Stimulated activated naive CD8-positive, alpha-beta T cell treated with anti-CD3 and anti-CD28 coated beads, Interleukin-15, Interleukin-2, amounts not matched to agents 100 ng/mL and 50 ng/mL, for 24 hours (primary cell): ENCODE measurements at regions not wholly inside any gene's neighbourhood (a gene's known extent, or its start where the extent isn't known, plus 50 kb on each side); places are given as distances from the start of the nearest gene placed in this dataset.

ENCODE experiments used
- H3K27ac Mint-ChIP-seq: one replicate; pipeline ENCODE4 v1.8.0; 2021; ENCODE audit warnings: mild to moderate bottlenecking, mixed read lengths
- H3K27me3 Mint-ChIP-seq: one replicate; pipeline ENCODE4 v1.8.0; 2021; ENCODE audit warnings: mixed read lengths
- H3K36me3 Mint-ChIP-seq: one replicate; pipeline ENCODE4 v1.8.0; 2021; ENCODE audit warnings: low read depth, mixed read lengths
- H3K4me1 Mint-ChIP-seq: one replicate; pipeline ENCODE4 v1.8.0; 2021; ENCODE audit warnings: low read depth, mixed read lengths
- H3K4me3 Mint-ChIP-seq: one replicate; pipeline ENCODE4 v1.8.0; 2021; ENCODE audit warnings: mild to moderate bottlenecking, mixed read lengths
- H3K9me3 Mint-ChIP-seq: one replicate; pipeline ENCODE4 v1.8.0; 2021; ENCODE audit warnings: mixed read lengths

DNA sequence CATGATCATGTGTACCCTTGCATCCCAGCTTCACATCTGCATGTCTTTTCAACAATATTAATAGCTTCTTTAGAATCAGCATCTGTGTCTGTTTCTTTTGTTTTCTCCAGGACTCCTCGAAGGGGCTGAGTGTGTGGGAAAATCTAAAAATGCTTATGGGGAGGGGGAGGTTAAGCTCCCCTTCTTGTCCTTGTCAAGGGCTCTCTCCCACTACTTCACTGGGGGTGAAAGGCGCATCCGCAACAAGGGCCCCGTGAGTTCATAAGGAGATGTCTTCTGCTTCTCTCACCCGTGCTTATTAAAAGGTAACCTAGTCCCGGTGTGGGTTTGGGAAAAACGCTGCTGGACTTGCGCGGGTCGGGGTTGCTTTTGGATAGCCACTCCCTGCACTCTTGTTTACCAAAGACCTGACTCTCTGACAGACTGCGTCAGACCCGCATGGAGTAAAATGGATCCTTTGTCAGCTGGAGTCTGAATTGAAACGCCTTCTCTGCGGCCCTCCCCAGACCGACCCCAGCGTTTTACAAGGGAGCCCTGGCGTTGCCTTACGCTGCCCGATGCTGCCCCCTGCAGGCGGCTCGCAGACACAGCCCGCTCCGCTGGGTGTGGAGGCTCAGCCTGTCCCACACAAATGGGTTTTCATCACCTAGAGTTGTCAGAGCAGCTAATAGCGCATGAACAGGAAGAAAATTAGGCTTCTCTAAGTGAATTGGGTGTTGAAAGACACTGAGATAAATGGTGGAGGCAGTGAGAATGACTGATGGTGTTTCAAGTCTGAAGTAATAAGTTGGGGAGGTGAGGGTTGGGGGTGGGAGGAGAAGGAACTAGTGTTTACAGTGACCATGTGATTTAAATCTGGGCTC lies 53.8 kb downstream of the IER5 start:
- Mint-ChIP-seq H3K4me3 (peak overlapping the region; percentile 40), H3K9me3 (no peaks in the 10 kb centered on the region), H3K4me1 (peaks cover 53% of the 10 kb centered on the region), H3K27me3 (no peaks in the 10 kb centered on the region), H3K27ac (peak overlapping the region; percentile 84), H3K36me3 (no peaks in the 10 kb centered on the region)

DNA sequence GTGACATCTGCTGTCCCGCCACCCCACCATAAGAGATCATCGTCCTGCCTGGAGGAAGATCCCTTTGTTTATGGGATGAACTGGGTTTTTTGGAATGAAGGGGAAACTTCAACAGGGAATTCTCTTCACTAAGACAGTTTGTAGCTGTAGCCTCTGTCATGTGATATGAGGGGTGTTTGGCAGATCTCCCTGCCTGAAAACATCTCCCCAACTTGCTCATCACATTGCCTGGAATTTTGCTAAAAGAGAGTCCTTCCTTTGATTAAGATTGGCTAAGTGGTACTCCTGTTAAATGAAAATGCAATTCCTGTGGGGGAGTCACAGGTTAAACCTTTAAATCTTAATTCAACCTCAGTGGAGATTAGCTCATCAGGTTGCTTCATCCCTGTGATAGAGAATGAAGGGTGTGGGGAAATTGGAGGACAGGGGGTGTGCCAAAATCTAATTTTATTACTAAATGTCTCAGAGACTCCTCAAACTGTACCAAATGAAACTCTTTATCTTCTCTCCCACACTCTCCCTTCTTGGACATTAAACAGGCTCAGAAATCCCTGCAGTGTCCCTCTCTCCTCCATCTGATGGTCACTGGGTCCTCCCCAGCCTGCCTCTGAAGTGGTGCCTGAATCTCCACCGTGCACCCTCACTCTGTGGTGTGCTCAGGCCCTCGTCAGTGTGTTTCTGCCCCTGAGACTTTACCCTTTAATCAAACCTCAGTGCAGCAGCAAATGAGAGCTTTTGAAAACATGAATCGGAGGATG lies 54.8 kb downstream of the IER5 start:
- Mint-ChIP-seq H3K36me3 (no peaks in the 10 kb centered on the region), H3K27me3 (no peaks in the 10 kb centered on the region), H3K4me1 (peaks cover 47% of the 10 kb centered on the region), H3K27ac (no peak overlapping the region), H3K4me3 (no peak overlapping the region), H3K9me3 (no peaks in the 10 kb centered on the region)

- Mint-ChIP-seq H3K36me3 (no peaks in the 10 kb centered on the region), H3K9me3 (no peaks in the 10 kb centered on the region), H3K4me3 (no peak overlapping the region), H3K27me3 (no peaks in the 10 kb centered on the region), H3K27ac (no peak overlapping the region), H3K4me1 (peaks cover 46% of the 10 kb centered on the region)
Observed at GRCh38 chr1:181144238-181144637, 55.7 kb downstream of the IER5 start.

- H3K27ac Mint-ChIP-seq: no peak overlapping the region
- H3K36me3 Mint-ChIP-seq: no peaks in the 10 kb centered on the region
- H3K9me3 Mint-ChIP-seq: no peaks in the 10 kb centered on the region
- H3K4me1 Mint-ChIP-seq: peaks cover 54% of the 10 kb centered on the region
- no peak overlapping the region for H3K4me3 Mint-ChIP-seq
- no peaks in the 10 kb centered on the region for H3K27me3 Mint-ChIP-seq
Observed at GRCh38 chr1:181148636-181149035, 60.1 kb downstream of the IER5 start.

GRCh38 chr1:181149326-181150125 lies 61.0 kb downstream of the IER5 start:
- Mint-ChIP-seq H3K4me3 (peak overlapping the region; percentile 51), H3K4me1 (peaks cover 54% of the 10 kb centered on the region), H3K27ac (peak overlapping the region; percentile 89), H3K36me3 (no peaks in the 10 kb centered on the region), H3K27me3 (no peaks in the 10 kb centered on the region), H3K9me3 (no peaks in the 10 kb centered on the region)

DNA sequence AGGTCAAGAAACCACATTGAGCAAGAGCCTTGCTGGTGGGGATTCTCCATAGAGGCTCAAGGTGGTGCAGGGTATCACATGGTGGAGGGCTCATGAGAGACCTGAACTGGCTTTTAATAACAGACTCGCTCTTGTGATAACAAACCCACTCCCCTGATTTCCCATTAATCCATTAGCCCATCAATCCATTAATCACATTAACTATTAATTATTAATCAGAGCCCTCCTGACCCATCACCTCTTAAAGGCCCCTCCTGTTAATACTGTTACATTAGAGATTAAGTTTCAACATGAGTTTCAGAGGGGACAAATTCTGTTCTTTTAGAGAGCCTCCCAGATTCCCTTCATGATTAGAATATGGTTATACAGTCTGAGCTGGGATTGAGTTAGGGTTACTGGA lies 61.8 kb downstream of the IER5 start:
- peak overlapping the region; percentile 89 for H3K27ac Mint-ChIP-seq
- no peaks in the 10 kb centered on the region for H3K27me3 Mint-ChIP-seq
- peaks cover 54% of the 10 kb centered on the region for H3K4me1 Mint-ChIP-seq
- no peaks in the 10 kb centered on the region for H3K36me3 Mint-ChIP-seq
- H3K4me3 Mint-ChIP-seq: no peak overlapping the region
- no peaks in the 10 kb centered on the region for H3K9me3 Mint-ChIP-seq

- Mint-ChIP-seq H3K27ac (no peak overlapping the region), H3K4me1 (peaks cover 54% of the 10 kb centered on the region), H3K36me3 (no peaks in the 10 kb centered on the region), H3K27me3 (no peaks in the 10 kb centered on the region), H3K9me3 (no peaks in the 10 kb centered on the region), H3K4me3 (no peak overlapping the region)
Observed at GRCh38 chr1:181150842-181151241, 62.3 kb downstream of the IER5 start.

GRCh38 chr1:181151378-181152326 lies 63.2 kb downstream of the IER5 start:
- Mint-ChIP-seq H3K9me3 (no peaks in the 10 kb centered on the region), H3K27me3 (no peaks in the 10 kb centered on the region), H3K4me1 (peaks cover 54% of the 10 kb centered on the region), H3K36me3 (no peaks in the 10 kb centered on the region), H3K4me3 (no peak overlapping the region), H3K27ac (no peak overlapping the region)

GRCh38 chr1:181152892-181153633 lies 64.6 kb downstream of the IER5 start:
- peaks cover 5% of the 10 kb centered on the region for H3K27me3 Mint-ChIP-seq
- H3K4me3 Mint-ChIP-seq: no peak overlapping the region
- H3K9me3 Mint-ChIP-seq: no peaks in the 10 kb centered on the region
- H3K4me1 Mint-ChIP-seq: peaks cover 55% of the 10 kb centered on the region
- H3K36me3 Mint-ChIP-seq: no peaks in the 10 kb centered on the region
- no peak overlapping the region for H3K27ac Mint-ChIP-seq

- no peak overlapping the region for H3K27ac Mint-ChIP-seq
- H3K9me3 Mint-ChIP-seq: no peaks in the 10 kb centered on the region
- H3K4me3 Mint-ChIP-seq: no peak overlapping the region
- H3K4me1 Mint-ChIP-seq: peaks cover 58% of the 10 kb centered on the region
- H3K36me3 Mint-ChIP-seq: no peaks in the 10 kb centered on the region
- H3K27me3 Mint-ChIP-seq: peaks cover 5% of the 10 kb centered on the region
Observed at GRCh38 chr1:181153634-181153961, 65.1 kb downstream of the IER5 start.

DNA sequence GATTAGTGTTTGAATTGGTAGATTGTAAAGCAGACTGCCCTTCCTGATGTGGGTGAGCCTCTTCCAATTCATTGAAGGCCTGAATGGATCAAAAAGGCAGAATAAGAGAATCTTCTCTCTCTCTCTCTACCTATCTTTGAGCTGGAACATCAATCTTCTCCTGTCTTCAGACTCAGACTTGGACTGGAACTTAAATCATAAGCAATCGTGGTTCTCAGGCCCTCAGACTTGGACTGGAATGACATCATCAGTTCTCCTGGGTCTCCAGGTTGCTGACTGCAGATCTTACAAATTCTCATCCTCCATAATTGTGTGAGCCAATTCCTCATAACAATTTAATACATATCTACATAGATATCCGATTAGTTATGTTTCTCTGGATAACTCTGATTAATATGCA lies 66.8 kb downstream of the IER5 start:
- no peak overlapping the region for H3K4me3 Mint-ChIP-seq
- no peak overlapping the region for H3K27ac Mint-ChIP-seq
- peaks cover 10% of the 10 kb centered on the region for H3K27me3 Mint-ChIP-seq
- H3K9me3 Mint-ChIP-seq: no peaks in the 10 kb centered on the region
- H3K4me1 Mint-ChIP-seq: peaks cover 57% of the 10 kb centered on the region
- H3K36me3 Mint-ChIP-seq: no peaks in the 10 kb centered on the region

- Mint-ChIP-seq H3K36me3 (peaks cover 6% of the 10 kb centered on the region), H3K27ac (peak overlapping the region; percentile 46), H3K27me3 (peaks cover 10% of the 10 kb centered on the region), H3K9me3 (peaks cover 14% of the 10 kb centered on the region), H3K4me3 (peak overlapping the region; percentile 22), H3K4me1 (peaks cover 28% of the 10 kb centered on the region)
Observed at GRCh38 chr1:181159451-181160140, 71.1 kb downstream of the IER5 start.

- Mint-ChIP-seq H3K27me3 (peaks cover 10% of the 10 kb centered on the region), H3K9me3 (peaks cover 19% of the 10 kb centered on the region), H3K4me3 (no peak overlapping the region), H3K4me1 (peaks cover 28% of the 10 kb centered on the region), H3K27ac (no peak overlapping the region), H3K36me3 (peaks cover 6% of the 10 kb centered on the region)
Observed at GRCh38 chr1:181160322-181160721, 71.8 kb downstream of the IER5 start.
